Glutamatergic neuron (in vitro differentiated cells): ENCODE measurements at regions not wholly inside any gene's neighbourhood (a gene's known extent, or its start where the extent isn't known, plus 50 kb on each side); places are given as distances from the start of the nearest gene placed in this dataset.

Experiments used
- DNase-seq: peaks from one replicate; pipeline ENCODE4 v3.0.0; 2022
- H3K27ac Mint-ChIP-seq: one replicate; pipeline ENCODE4 v1.8.0; 2020; ENCODE audit warnings: mild to moderate bottlenecking, mixed read lengths, inconsistent platforms; ENCODE audit not compliant: unreplicated experiment
- H3K27me3 Mint-ChIP-seq: one replicate; pipeline ENCODE4 v1.8.0; 2020; ENCODE audit warnings: mild to moderate bottlenecking, moderate library complexity, mixed read lengths, inconsistent platforms; ENCODE audit not compliant: unreplicated experiment
- H3K36me3 Mint-ChIP-seq: one replicate; pipeline ENCODE4 v1.8.0; 2020; ENCODE audit warnings: mild to moderate bottlenecking, mixed read lengths, inconsistent platforms; ENCODE audit not compliant: unreplicated experiment
- H3K4me1 Mint-ChIP-seq: one replicate; pipeline ENCODE4 v1.8.0; 2020; ENCODE audit warnings: mild to moderate bottlenecking, low read depth, mixed read lengths, inconsistent platforms; ENCODE audit not compliant: unreplicated experiment
- H3K4me3 Mint-ChIP-seq: one replicate; pipeline ENCODE4 v1.8.0; 2020; ENCODE audit warnings: mild to moderate bottlenecking, mixed read lengths, inconsistent platforms; ENCODE audit not compliant: unreplicated experiment
- H3K9me3 Mint-ChIP-seq: one replicate; pipeline ENCODE4 v1.8.0; 2020; ENCODE audit warnings: mild to moderate bottlenecking, moderate library complexity, mixed read lengths, inconsistent platforms; ENCODE audit not compliant: unreplicated experiment
- CTCF ChIP-seq: fragments of 200-600 bp; sonication (generic); IDR thresholded peaks from one replicate; pipeline ENCODE4 v1.5.0; 2021; ENCODE audit not compliant: partially characterized antibody, unreplicated experiment

GRCh38 chr22:25353516-25354445, 134.3 kb downstream of the CRYBB2 start:
- no peaks in the 10 kb centered on the region for H3K4me1 Mint-ChIP-seq
- no peak overlapping the region for H3K4me3 Mint-ChIP-seq
- TF ChIP-seq CTCF, result no peak
- H3K9me3 Mint-ChIP-seq, result peaks cover 5% of the 10 kb centered on the region
- peaks cover 9% of the 10 kb centered on the region for H3K27me3 Mint-ChIP-seq
- H3K27ac Mint-ChIP-seq, result no peak overlapping the region
- H3K36me3 Mint-ChIP-seq, result peaks cover 13% of the 10 kb centered on the region
- DNase-seq, result peak; percentile 10

GRCh38 chr22:25354456-25354855, 135.0 kb downstream of the CRYBB2 start:
- Mint-ChIP-seq H3K27me3 (peaks cover 9% of the 10 kb centered on the region), H3K27ac (no peak overlapping the region), H3K36me3 (peaks cover 11% of the 10 kb centered on the region), H3K4me1 (no peaks in the 10 kb centered on the region), H3K9me3 (peaks cover 3% of the 10 kb centered on the region), H3K4me3 (no peak overlapping the region)
- TF ChIP-seq CTCF, result no peak
- peak; percentile 14 for DNase-seq

DNA sequence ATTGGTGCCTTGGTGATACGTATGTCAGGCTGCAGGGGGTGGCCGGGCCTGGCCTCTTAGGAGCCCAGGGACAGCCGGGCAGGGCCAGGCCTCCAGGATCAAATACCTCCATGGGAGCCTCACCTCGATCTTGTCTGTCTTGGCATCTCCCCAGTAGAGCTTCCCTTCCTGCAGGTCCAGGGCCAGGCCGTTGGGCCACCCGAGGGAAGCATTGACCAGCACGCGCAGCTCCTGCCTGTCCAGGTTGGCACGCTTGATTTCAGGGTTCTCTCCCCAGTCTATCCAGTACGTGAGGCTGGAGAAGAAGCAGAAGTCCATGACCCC, 137.7 kb downstream of the CRYBB2 start:
- Mint-ChIP-seq H3K27ac (no peak overlapping the region), H3K9me3 (peaks cover 1% of the 10 kb centered on the region), H3K27me3 (peaks cover 9% of the 10 kb centered on the region), H3K36me3 (no peaks in the 10 kb centered on the region), H3K4me1 (no peaks in the 10 kb centered on the region), H3K4me3 (no peak overlapping the region)
- DNase-seq, result peak; percentile 8
- TF ChIP-seq CTCF, result no peak

DNA sequence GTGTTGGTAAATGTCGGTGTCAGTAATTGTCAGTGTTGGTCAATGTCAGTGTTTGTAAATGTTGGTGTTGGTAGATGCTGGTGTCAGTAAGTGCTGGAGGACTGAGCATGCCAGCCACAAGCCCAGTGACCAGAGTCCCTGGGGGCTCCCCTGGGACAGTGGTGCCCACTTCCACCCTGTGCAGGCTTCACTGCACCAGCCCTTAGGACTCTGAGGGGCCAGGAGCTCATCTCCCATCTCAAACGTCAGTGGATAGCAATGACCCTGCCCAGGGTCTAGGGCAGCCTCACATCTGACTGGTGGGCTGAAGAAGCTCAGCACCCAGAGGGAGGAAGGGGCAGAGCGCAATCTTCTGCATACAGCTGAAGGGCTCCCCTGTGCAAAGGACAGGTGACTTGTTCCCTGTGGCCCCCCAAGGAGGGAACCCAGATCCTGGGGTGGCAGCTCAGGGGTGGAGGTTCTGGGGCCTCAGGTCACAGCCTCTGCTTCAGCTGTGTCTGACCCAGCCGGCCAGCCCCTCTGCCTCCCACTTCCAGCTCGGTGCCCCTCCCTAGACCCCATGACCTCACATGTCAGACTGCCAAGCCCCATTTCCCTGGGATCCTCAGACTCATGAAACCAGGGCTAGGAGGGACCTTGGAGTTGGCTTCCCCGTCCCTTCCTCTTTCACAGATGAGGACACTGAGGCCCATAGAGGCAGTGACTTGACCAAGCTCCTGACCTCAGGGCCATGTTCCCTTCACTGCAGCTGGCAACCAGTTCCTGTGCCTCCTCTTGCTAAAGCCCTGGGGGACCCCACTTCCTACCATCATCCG, 138.4 kb downstream of the CRYBB2 start:
- peaks cover 9% of the 10 kb centered on the region for H3K27me3 Mint-ChIP-seq
- H3K27ac Mint-ChIP-seq, result no peak overlapping the region
- no peaks in the 10 kb centered on the region for H3K36me3 Mint-ChIP-seq
- no peak for TF ChIP-seq CTCF
- H3K9me3 Mint-ChIP-seq, result peaks cover 2% of the 10 kb centered on the region
- H3K4me3 Mint-ChIP-seq, result no peak overlapping the region
- H3K4me1 Mint-ChIP-seq, result no peaks in the 10 kb centered on the region
- DNase-seq, result peak; percentile 10
